Keratinocyte (primary cell): ENCODE measurements at regions not wholly inside any gene's neighbourhood (a gene's known extent, or its start where the extent isn't known, plus 50 kb on each side); places are given as distances from the start of the nearest gene placed in this dataset.

Experiments used
- CTCF ChIP-seq, 3 experiments: IDR thresholded peaks in 1 of 3; conservative IDR thresholded peaks in 1 of 3; optimal IDR thresholded peaks in 1 of 3; 2 replicates in 2 of 3; 3 replicates in 1 of 3; pipeline versions ENCODE3 to v1.5.1; 2011; ENCODE audit warnings: low read length in 3 of 3, mild to moderate bottlenecking in 3 of 3, moderate library complexity in 2 of 3, control low read depth in 1 of 3, inconsistent platforms in 1 of 3; ENCODE audit not compliant: insufficient read depth in 2 of 3; ENCODE audit errors: extremely low read depth in 1 of 3
- EZH2 ChIP-seq: IDR thresholded peaks from one replicate; pipeline ENCODE4 v1.6.1; 2012; ENCODE audit warnings: inconsistent platforms, mild to moderate bottlenecking, low read length, moderate library complexity

- TF ChIP-seq CTCF (optimal IDR thresholded peaks at IDR 0.05 in 1 of 3, IDR thresholded peaks at IDR 0.05 in 1 of 3, conservative IDR thresholded peaks at IDR 0.05 in 1 of 3; ENCODE audit: extremely low read depth in 1 of 3, insufficient read depth in 2 of 3, low read length in 3 of 3) (no peak), EZH2 (no peak)
Observed at GRCh38 chrX:113369056-113369455, 528.4 kb upstream of the AMOT start.
